Adrenal gland (tissue), 5 donors: ENCODE measurements at regions not wholly inside any gene's neighbourhood (a gene's known extent, or its start where the extent isn't known, plus 50 kb on each side); places are given as distances from the start of the nearest gene placed in this dataset.

ENCODE experiments used
- POLR2A ChIP-seq, 2 donors: fragments of 450-650 bp; IDR thresholded peaks; one replicate each; pipeline ENCODE4 v1.6.1; 2017; ENCODE audit warnings: antibody characterized with exemption in 2 of 2, mild to moderate bottlenecking in 2 of 2, moderate library complexity in 1 of 2
- TF ChIP-seq, protein P1 (sequence below), 6 experiments: fragments of 450-650 bp in 4 of 6; fragments of 200-600 bp in 2 of 6; sonication (generic) in 1 of 6; IDR thresholded peaks; 1 replicate in 5 of 6; 2 replicates in 1 of 6; pipeline versions ENCODE4 v1.5.1 to v1.8.0; 2016 to 2021; ENCODE audit warnings: antibody characterized with exemption in 6 of 6, mild to moderate bottlenecking in 2 of 6, moderate library complexity in 1 of 6
- donor health status: DM: no; HTN: no; CAD: no.

DNA sequence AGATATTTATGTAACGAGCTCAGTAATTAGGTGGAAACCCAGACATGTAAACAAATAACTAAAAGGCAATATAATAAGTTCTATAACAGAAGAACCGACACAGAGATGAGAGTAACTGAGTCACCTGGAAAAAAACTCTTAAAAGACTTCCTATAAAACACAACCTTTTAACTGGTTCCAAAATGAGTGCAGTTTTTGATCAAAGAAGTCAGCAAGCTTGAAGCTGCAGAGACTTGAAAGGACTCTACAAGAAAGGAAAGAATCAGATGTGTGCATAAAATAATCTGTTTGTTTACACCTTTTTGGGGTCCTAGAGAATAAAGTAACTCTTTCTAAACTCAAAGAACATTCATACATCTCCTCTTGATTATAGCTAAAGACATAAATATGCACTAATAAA is 560.4 kb upstream of the CCDC54 start:
- TF ChIP-seq, protein P1, sequence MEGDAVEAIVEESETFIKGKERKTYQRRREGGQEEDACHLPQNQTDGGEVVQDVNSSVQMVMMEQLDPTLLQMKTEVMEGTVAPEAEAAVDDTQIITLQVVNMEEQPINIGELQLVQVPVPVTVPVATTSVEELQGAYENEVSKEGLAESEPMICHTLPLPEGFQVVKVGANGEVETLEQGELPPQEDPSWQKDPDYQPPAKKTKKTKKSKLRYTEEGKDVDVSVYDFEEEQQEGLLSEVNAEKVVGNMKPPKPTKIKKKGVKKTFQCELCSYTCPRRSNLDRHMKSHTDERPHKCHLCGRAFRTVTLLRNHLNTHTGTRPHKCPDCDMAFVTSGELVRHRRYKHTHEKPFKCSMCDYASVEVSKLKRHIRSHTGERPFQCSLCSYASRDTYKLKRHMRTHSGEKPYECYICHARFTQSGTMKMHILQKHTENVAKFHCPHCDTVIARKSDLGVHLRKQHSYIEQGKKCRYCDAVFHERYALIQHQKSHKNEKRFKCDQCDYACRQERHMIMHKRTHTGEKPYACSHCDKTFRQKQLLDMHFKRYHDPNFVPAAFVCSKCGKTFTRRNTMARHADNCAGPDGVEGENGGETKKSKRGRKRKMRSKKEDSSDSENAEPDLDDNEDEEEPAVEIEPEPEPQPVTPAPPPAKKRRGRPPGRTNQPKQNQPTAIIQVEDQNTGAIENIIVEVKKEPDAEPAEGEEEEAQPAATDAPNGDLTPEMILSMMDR (IDR thresholded peaks at IDR 0.05), result no peak
- TF ChIP-seq POLR2A (IDR thresholded peaks at IDR 0.05), result no peak
